Common myeloid progenitor, CD34-positive (primary cell): ENCODE measurements at regions not wholly inside any gene's neighbourhood (a gene's known extent, or its start where the extent isn't known, plus 50 kb on each side); places are given as distances from the start of the nearest gene placed in this dataset.

Source experiments
- CTCF ChIA-PET: fragments of 350-600 bp; sonication (Branson Sonifier 250); formaldehyde crosslinking; loops from one replicate; lab custom pipeline; 2021; ENCODE audit warnings: antibody characterized with exemption; lab: Charles Lee
- POLR2A ChIA-PET: fragments of 350-600 bp; sonication (Branson Sonifier 250); formaldehyde crosslinking; loops from one replicate; lab custom pipeline; 2021; ENCODE audit warnings: antibody characterized with exemption; lab: Charles Lee
- DNase-seq, 3 donors: peaks; one replicate each; pipeline versions ENCODE4 v3.0.0 to v3.0.0-alpha.2; 2013
- H3K27ac ChIP-seq, 2 experiments: 1 replicate in 1 of 2; 2 replicates in 1 of 2; pipeline ENCODE4 v1.7.0; 2013; ENCODE audit warnings: inconsistent platforms in 2 of 2, low read length in 2 of 2, mild to moderate bottlenecking in 2 of 2, low read depth in 1 of 2, moderate library complexity in 1 of 2; ENCODE audit not compliant: severe bottlenecking in 2 of 2, insufficient read depth in 1 of 2, poor library complexity in 1 of 2
- H3K27me3 ChIP-seq, 5 experiments: replicated peaks in 2 of 5; 1 replicate in 3 of 5; 2 replicates in 2 of 5; pipeline versions ENCODE4 v1.6.1 to v1.7.0; 2013; ENCODE audit warnings: low read length in 4 of 5, mild to moderate bottlenecking in 2 of 5, moderate library complexity in 2 of 5, inconsistent platforms in 1 of 5; ENCODE audit not compliant: insufficient read depth in 5 of 5, control insufficient read depth in 4 of 5
- H3K36me3 ChIP-seq, 4 experiments: 1 replicate in 2 of 4; 2 replicates in 2 of 4; pipeline versions ENCODE4 v1.6.1 to v1.7.0; 2013; ENCODE audit warnings: low read length in 3 of 4, control low read depth in 1 of 4, mild to moderate bottlenecking in 1 of 4; ENCODE audit not compliant: control insufficient read depth in 4 of 4, insufficient read depth in 4 of 4
- H3K4me1 ChIP-seq, 4 experiments: 1 replicate in 3 of 4; 2 replicates in 1 of 4; pipeline versions ENCODE4 v1.6.1 to v1.7.1; 2013; ENCODE audit warnings: low read length in 3 of 4, mild to moderate bottlenecking in 3 of 4, control low read depth in 1 of 4, inconsistent platforms in 1 of 4, moderate library complexity in 1 of 4; ENCODE audit not compliant: control insufficient read depth in 4 of 4, insufficient read depth in 4 of 4; ENCODE audit errors: control extremely low read depth in 1 of 4
- H3K4me3 ChIP-seq, 7 experiments: 1 replicate in 4 of 7; 2 replicates in 3 of 7; pipeline versions ENCODE4 v1.5.1 to v1.7.0; 2013; ENCODE audit warnings: mild to moderate bottlenecking in 7 of 7, low read length in 6 of 7, moderate library complexity in 6 of 7, inconsistent platforms in 2 of 7, low read depth in 2 of 7, control low read depth in 1 of 7; ENCODE audit not compliant: insufficient read depth in 4 of 7, control insufficient read depth in 1 of 7; ENCODE audit errors: extremely low read depth in 1 of 7
- H3K9me3 ChIP-seq, 5 experiments: 1 replicate in 4 of 5; 2 replicates in 1 of 5; pipeline versions ENCODE4 v1.6.1 to v1.7.1; 2013; ENCODE audit warnings: low read length in 4 of 5, mild to moderate bottlenecking in 2 of 5, inconsistent platforms in 1 of 5, low read depth in 1 of 5, moderate library complexity in 1 of 5; ENCODE audit not compliant: control insufficient read depth in 4 of 5, insufficient read depth in 2 of 5; ENCODE audit errors: control extremely low read depth in 1 of 5
- WGBS: methylation state at CpG from one replicate; pipeline ENCODE4 v1.1.5; 2013; ENCODE audit not compliant: insufficient coverage; 5-methylcytosine and 5-hydroxymethylcytosine counted together

- Histone ChIP-seq H3K36me3 (no peaks in the 10 kb centered on the region), H3K4me3 (no peak overlapping the region), H3K9me3 (no peaks in the 10 kb centered on the region), H3K4me1 (no peaks in the 10 kb centered on the region), H3K27ac (no peak overlapping the region), H3K27me3 (peaks cover 0 to under 1% (median 0%) of the 10 kb centered on the region in 5 experiments)
- 86% methylated on average over 2 of the region's 6 CpGs for WGBS
- DNase-seq, result peak; percentile 67 to 89 (median 80)
- ChIA-PET CTCF (interaction anchor here (0.6 to 2.4 kb wide), 10 partner anchors 11 to 1486 kb away, joined by 3 to 13 read pairs (median 3); no protein-coding TSS in a partner anchor), POLR2A (no interaction called here)
Observed at GRCh38 chr5:164013077-164013670, 507.8 kb downstream of the MAT2B start.

GRCh38 chr5:164020116-164020515 lies 514.7 kb downstream of the MAT2B start:
- POLR2A ChIA-PET, result no interaction called here
- Histone ChIP-seq H3K4me1 (no peaks in the 10 kb centered on the region), H3K27ac (no peak overlapping the region), H3K36me3 (no peaks in the 10 kb centered on the region), H3K4me3 (no peak overlapping the region), H3K9me3 (peaks cover 0 to 2% (median 0%) of the 10 kb centered on the region in 5 experiments), H3K27me3 (peaks cover 0 to 2% (median 0%) of the 10 kb centered on the region in 5 experiments)
- CTCF ChIA-PET, result interaction anchor here (0.9 to 1.7 kb wide), 2 partner anchors 16 to 324 kb away, joined by 3 to 4 read pairs; no protein-coding TSS in a partner anchor
- 96% methylated on average over 2 of the region's 7 CpGs for WGBS
- DNase-seq, result no peak

GRCh38 chr5:164027738-164028137 lies 522.3 kb downstream of the MAT2B start:
- H3K27me3 ChIP-seq, result no peaks in the 10 kb centered on the region

GRCh38 chr5:164038128-164038783 lies 532.8 kb downstream of the MAT2B start:
- no peaks in the 10 kb centered on the region for H3K27me3 ChIP-seq
- no peak overlapping the region for H3K4me3 ChIP-seq
- no peaks in the 10 kb centered on the region for H3K36me3 ChIP-seq
- H3K27ac ChIP-seq, result no peak overlapping the region
- no peaks in the 10 kb centered on the region for H3K4me1 ChIP-seq
- CTCF ChIA-PET, result no interaction called here
- POLR2A ChIA-PET, result no interaction called here
- WGBS, result no CpG with 5 or more reads among the region's 3 CpGs
- DNase-seq, result no peak
- peaks cover 0 to 2% (median 0%) of the 10 kb centered on the region in 5 experiments for H3K9me3 ChIP-seq

More at GRCh38 chr5:164027738-164028137, 522.3 kb downstream of the MAT2B start:
- ChIA-PET CTCF (no interaction called here), POLR2A (no interaction called here)
- WGBS, result 90% methylated on average over 2 of the region's 2 CpGs
- H3K9me3 ChIP-seq, result peaks cover 0 to 2% (median 0%) of the 10 kb centered on the region in 5 experiments
- DNase-seq, result no peak
- no peak overlapping the region for H3K4me3 ChIP-seq
- no peaks in the 10 kb centered on the region for H3K36me3 ChIP-seq
- H3K27ac ChIP-seq, result no peak overlapping the region
- no peaks in the 10 kb centered on the region for H3K4me1 ChIP-seq

GRCh38 chr5:164041105-164041504 lies 535.7 kb downstream of the MAT2B start:
- Histone ChIP-seq H3K27ac (no peak overlapping the region), H3K27me3 (peaks cover 0 to 2% (median 0%) of the 10 kb centered on the region in 5 experiments), H3K4me1 (no peaks in the 10 kb centered on the region), H3K9me3 (no peaks in the 10 kb centered on the region), H3K4me3 (no peak overlapping the region), H3K36me3 (no peaks in the 10 kb centered on the region)
- no peak for DNase-seq
- CTCF ChIA-PET, result interaction anchor here (1.3 kb wide), 1 partner anchor 28 kb away, joined by 4 read pairs; no protein-coding TSS in a partner anchor
- POLR2A ChIA-PET, result no interaction called here
- WGBS, result 100% methylated on average over 1 of the region's 1 CpG

GRCh38 chr5:164048359-164048926 lies 543.0 kb downstream of the MAT2B start:
- ChIA-PET CTCF (no interaction called here), POLR2A (no interaction called here)
- Histone ChIP-seq H3K27ac (no peak overlapping the region), H3K9me3 (no peaks in the 10 kb centered on the region), H3K36me3 (no peaks in the 10 kb centered on the region), H3K27me3 (peaks cover 0 to 2% (median 0%) of the 10 kb centered on the region in 5 experiments), H3K4me3 (no peak overlapping the region), H3K4me1 (no peaks in the 10 kb centered on the region)
- WGBS, result 83% methylated on average over 1 of the region's 2 CpGs
- DNase-seq, result peak in 2 of 3 donors; percentile 0 to 3

GRCh38 chr5:164051745-164052144 lies 546.3 kb downstream of the MAT2B start:
- H3K9me3 ChIP-seq, result no peaks in the 10 kb centered on the region

More at GRCh38 chr5:164051745-164052144, 546.3 kb downstream of the MAT2B start:
- no peaks in the 10 kb centered on the region for H3K27me3 ChIP-seq
- no CpG with 5 or more reads among the region's 1 CpG for WGBS
- no peak overlapping the region for H3K4me3 ChIP-seq
- H3K4me1 ChIP-seq, result no peaks in the 10 kb centered on the region
- no peak for DNase-seq
- ChIA-PET POLR2A (no interaction called here), CTCF (no interaction called here)
- H3K27ac ChIP-seq, result no peak overlapping the region
- no peaks in the 10 kb centered on the region for H3K36me3 ChIP-seq
